DOHH2 (cell line): ENCODE measurements at regions not wholly inside any gene's neighbourhood (a gene's known extent, or its start where the extent isn't known, plus 50 kb on each side); places are given as distances from the start of the nearest gene placed in this dataset.

Experiments
- H3F3A ChIP-seq: fragments of 200-600 bp; sonication (generic), shearing (Covaris generic); 2 replicates; pipeline ENCODE4 v1.6.0; 2016; ENCODE audit warnings: antibody characterized with exemption, mild to moderate bottlenecking; ENCODE audit not compliant: control insufficient read depth, insufficient read depth
- H3K27ac ChIP-seq: fragments of 200-600 bp; sonication (generic); 2 replicates; pipeline ENCODE4 v1.5.1; 2014; ENCODE audit warnings: low read depth, mild to moderate bottlenecking, low read length, moderate library complexity
- H3K27me3 ChIP-seq: fragments of 200-600 bp; sonication (generic); 2 replicates; pipeline ENCODE4 v1.6.1; 2014; ENCODE audit warnings: mild to moderate bottlenecking, low read length, mixed read lengths; ENCODE audit not compliant: control insufficient read depth
- H3K36me3 ChIP-seq: fragments of 200-600 bp; sonication (generic); 2 replicates; pipeline ENCODE4 v1.6.1; 2014; ENCODE audit warnings: mild to moderate bottlenecking, low read length, moderate library complexity, mixed read lengths; ENCODE audit not compliant: control insufficient read depth
- H3K4me1 ChIP-seq: fragments of 200-600 bp; sonication (generic); 2 replicates; pipeline ENCODE4 v1.6.1; 2014; ENCODE audit warnings: mild to moderate bottlenecking, low read length, mixed read lengths; ENCODE audit not compliant: control insufficient read depth
- H3K4me2 ChIP-seq: fragments of 200-600 bp; sonication (generic); 2 replicates; pipeline ENCODE4 v1.6.0; 2014; ENCODE audit warnings: mild to moderate bottlenecking, low read length, moderate library complexity
- H3K4me3 ChIP-seq: fragments of 200-600 bp; sonication (generic); 2 replicates; pipeline ENCODE4 v1.5.1; 2014; ENCODE audit warnings: mild to moderate bottlenecking, low read length, mixed read lengths
- H3K79me2 ChIP-seq: fragments of 200-600 bp; sonication (generic); 2 replicates; pipeline ENCODE4 v1.6.1; 2014; ENCODE audit warnings: mild to moderate bottlenecking, low read length, mixed read lengths; ENCODE audit not compliant: control insufficient read depth
- H3K9me2 ChIP-seq: fragments of 200-600 bp; sonication (generic); replicated peaks from 2 replicates; pipeline ENCODE4 v1.6.1; 2014; ENCODE audit warnings: mild to moderate bottlenecking, low read length, mixed read lengths; ENCODE audit not compliant: control insufficient read depth
- H3K9me3 ChIP-seq: fragments of 200-600 bp; sonication (generic); 2 replicates; pipeline ENCODE4 v1.6.1; 2014; ENCODE audit warnings: antibody characterized with exemption, low read length, mixed read lengths; ENCODE audit not compliant: control insufficient read depth, insufficient read depth
- H4K20me1 ChIP-seq: fragments of 200-600 bp; sonication (generic); 2 replicates; pipeline ENCODE4 v1.6.0; 2014; ENCODE audit warnings: low read depth, mild to moderate bottlenecking, antibody characterized with exemption, low read length, moderate library complexity; ENCODE audit not compliant: control insufficient read depth, insufficient read depth
- EZH2phosphoT487 ChIP-seq: fragments of 200-600 bp; sonication (generic); IDR thresholded peaks from 2 replicates; pipeline ENCODE4 v1.6.1; 2017; ENCODE audit warnings: borderline replicate concordance, mild to moderate bottlenecking, antibody characterized with exemption, low read length, moderate library complexity, mixed read lengths
- TF ChIP-seq, protein P1 (sequence below): fragments of 200-600 bp; sonication (generic); IDR thresholded peaks from one replicate; pipeline ENCODE4 v1.5.1; 2014; ENCODE audit warnings: antibody characterized with exemption, mild to moderate bottlenecking, low read depth, low read length; ENCODE audit not compliant: poor library complexity, severe bottlenecking

DNA sequence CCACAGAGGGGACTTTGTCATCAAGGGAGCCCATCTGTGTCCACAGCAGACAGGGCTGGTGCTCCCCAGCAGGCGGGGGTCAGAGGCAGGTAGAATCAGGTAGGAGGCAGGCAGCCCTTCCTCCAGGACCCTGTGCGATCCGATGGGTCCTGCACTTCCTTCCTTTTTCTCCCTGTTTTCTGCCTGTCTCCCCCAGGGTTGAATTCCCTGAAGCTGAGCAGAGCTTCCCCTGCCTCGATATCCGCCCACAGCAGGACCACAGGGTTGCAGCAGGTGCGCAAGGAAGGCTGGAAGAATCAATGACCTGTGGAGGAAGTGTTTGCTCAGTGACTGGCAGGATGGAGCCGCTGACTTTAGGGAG lies 69.2 kb downstream of the MRPL36 start:
- Histone ChIP-seq H3K27ac (no peak overlapping the region), H4K20me1 (no peaks in the 10 kb centered on the region), H3K9me3 (no peaks in the 10 kb centered on the region), H3K27me3 (no peaks in the 10 kb centered on the region), H3K4me2 (no peak overlapping the region), H3K4me3 (no peak overlapping the region), H3F3A (no peaks in the 10 kb centered on the region), H3K36me3 (no peaks in the 10 kb centered on the region), H3K9me2 (no peaks in the 10 kb centered on the region), H3K4me1 (no peaks in the 10 kb centered on the region), H3K79me2 (no peaks in the 10 kb centered on the region)
- TF ChIP-seq EZH2phosphoT487 = no peak
- TF ChIP-seq, protein P1, sequence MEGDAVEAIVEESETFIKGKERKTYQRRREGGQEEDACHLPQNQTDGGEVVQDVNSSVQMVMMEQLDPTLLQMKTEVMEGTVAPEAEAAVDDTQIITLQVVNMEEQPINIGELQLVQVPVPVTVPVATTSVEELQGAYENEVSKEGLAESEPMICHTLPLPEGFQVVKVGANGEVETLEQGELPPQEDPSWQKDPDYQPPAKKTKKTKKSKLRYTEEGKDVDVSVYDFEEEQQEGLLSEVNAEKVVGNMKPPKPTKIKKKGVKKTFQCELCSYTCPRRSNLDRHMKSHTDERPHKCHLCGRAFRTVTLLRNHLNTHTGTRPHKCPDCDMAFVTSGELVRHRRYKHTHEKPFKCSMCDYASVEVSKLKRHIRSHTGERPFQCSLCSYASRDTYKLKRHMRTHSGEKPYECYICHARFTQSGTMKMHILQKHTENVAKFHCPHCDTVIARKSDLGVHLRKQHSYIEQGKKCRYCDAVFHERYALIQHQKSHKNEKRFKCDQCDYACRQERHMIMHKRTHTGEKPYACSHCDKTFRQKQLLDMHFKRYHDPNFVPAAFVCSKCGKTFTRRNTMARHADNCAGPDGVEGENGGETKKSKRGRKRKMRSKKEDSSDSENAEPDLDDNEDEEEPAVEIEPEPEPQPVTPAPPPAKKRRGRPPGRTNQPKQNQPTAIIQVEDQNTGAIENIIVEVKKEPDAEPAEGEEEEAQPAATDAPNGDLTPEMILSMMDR = no peak

DNA sequence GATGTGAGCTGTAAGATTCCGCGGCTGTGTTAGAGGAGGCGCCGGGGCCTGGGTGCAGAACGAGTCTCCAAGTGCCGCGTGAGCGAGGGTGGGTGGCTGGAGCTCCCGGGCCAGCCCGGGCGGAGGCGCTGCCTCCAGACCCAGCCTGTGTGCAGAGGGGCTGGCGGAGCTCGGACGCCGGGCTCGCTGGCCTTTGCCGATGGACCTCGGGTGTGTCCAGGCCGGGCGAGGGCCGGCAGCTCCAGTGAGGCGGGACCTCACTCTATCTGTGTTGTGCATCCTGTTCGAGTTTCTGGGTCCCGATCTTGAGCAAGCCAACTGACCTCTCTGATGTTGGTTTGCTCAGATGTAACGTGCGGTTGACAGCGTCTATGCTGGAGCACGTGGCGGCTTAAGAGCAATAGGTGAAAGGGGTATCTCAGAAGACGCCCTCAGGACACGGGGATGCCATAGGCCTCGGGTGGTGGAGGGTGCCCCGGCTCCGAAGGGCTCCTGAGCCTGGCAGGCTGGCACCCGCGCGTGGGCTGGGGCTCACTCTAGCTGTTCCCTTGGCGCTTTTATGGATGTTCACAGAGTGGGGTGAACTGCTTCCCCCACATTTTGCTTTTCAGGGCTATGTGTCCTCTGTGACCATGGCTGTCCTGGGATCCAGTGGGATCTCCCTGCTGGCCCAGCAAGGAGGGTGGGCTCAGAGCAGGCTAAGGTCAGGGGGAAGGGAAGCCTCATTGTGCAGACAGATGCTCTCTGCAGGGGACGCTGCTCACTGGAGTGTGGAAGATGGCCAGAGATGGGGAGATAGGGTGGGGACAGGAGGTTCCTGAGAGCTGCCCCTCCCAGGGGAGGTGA lies 69.8 kb downstream of the MRPL36 start:
- H3F3A ChIP-seq = no peaks in the 10 kb centered on the region
- no peaks in the 10 kb centered on the region for H4K20me1 ChIP-seq
- TF ChIP-seq, protein P1 = no peak
- no peak for TF ChIP-seq EZH2phosphoT487

DNA sequence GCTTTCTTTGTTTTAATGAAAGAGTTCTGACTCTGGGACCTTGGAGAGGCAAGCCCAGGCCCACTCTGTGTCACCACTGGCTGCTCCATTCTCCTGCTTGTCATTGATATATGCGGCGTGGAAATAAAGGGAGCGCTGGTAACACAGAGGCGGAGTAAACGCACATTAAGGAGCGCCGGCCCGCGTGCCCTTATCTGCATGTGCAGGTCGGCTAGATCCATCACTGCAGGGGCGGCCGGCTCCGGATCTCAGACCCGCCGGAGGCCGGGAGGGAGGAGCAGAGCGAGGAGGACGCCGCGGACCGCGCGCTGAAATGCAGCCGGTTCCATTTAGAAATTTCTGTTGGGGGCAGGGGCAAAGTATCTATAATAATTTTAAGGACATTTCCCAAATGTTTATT lies 70.8 kb downstream of the MRPL36 start:
- Histone ChIP-seq H3K27ac (no peak overlapping the region), H3K4me3 (no peak overlapping the region), H3K4me1 (no peaks in the 10 kb centered on the region), H3F3A (no peaks in the 10 kb centered on the region), H3K4me2 (no peak overlapping the region), H3K27me3 (no peaks in the 10 kb centered on the region), H3K9me3 (no peaks in the 10 kb centered on the region), H3K36me3 (no peaks in the 10 kb centered on the region), H4K20me1 (no peaks in the 10 kb centered on the region), H3K9me2 (no peaks in the 10 kb centered on the region), H3K79me2 (no peaks in the 10 kb centered on the region)
- TF ChIP-seq EZH2phosphoT487 = no peak
- TF ChIP-seq, protein P1 = no peak

More for the DNA sequence above, 69.8 kb downstream of the MRPL36 start:
- Histone ChIP-seq H3K4me3 (no peak overlapping the region), H3K9me2 (no peaks in the 10 kb centered on the region), H3K27me3 (no peaks in the 10 kb centered on the region), H3K27ac (no peak overlapping the region), H3K4me2 (no peak overlapping the region), H3K79me2 (no peaks in the 10 kb centered on the region), H3K36me3 (no peaks in the 10 kb centered on the region), H3K9me3 (no peaks in the 10 kb centered on the region), H3K4me1 (no peaks in the 10 kb centered on the region)
